ENCODE measurements at regions not wholly inside any gene's neighbourhood (a gene's known extent, or its start where the extent isn't known, plus 50 kb on each side); places are given as distances from the start of the nearest gene placed in this dataset.

DNA sequence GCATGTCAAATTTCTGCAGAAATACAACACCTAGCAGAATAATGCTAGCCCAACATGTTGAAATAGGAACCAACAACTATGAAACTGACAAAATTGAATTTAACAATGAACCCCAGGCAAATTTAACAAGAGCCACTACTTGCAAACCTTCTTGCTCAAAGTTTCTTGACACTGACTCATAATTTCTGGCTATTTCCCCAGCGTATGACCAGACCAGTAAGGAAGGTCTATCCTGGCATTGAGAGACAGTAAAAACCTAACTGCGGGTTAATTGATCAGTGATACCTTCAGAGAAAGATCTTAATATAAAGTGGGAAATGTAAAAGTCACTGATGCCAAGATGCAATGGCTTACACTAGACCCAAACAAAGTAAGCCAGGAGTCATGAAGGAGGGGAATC, 510.1 kb downstream of the ARL4A start:
- Histone ChIP-seq H3K4me2 (ENCODE audit: control insufficient read depth, insufficient read depth) (no peak overlapping the region), H2AFZ (ENCODE audit: control insufficient read depth, low read depth, low read length) (no peak overlapping the region), H3K79me2 (ENCODE audit: control insufficient read depth, insufficient read depth, low read length) (no peaks in the 10 kb centered on the region), H3K4me1 (ENCODE audit: control insufficient read depth, insufficient read depth, low read length) (no peaks in the 10 kb centered on the region), H4K20me1 (ENCODE audit: control insufficient read depth, insufficient read depth) (no peaks in the 10 kb centered on the region), H3K9ac (ENCODE audit: control insufficient read depth, insufficient read depth, low read length) (no peak overlapping the region), H3K4me3 (no peak overlapping the region), H3K27me3 (replicated peaks in 1 of 2; ENCODE audit: control insufficient read depth in 2 of 2, insufficient read depth in 2 of 2, low read length in 1 of 2) (no peaks in the 10 kb centered on the region), H3K27ac (ENCODE audit: control insufficient read depth, insufficient read depth) (no peak overlapping the region), H3K9me3 (replicated peaks; ENCODE audit: control insufficient read depth, insufficient read depth, low read length) (no peaks in the 10 kb centered on the region), H3K36me3 (ENCODE audit: control insufficient read depth in 2 of 2, insufficient read depth in 2 of 2, low read length in 1 of 2) (no peaks in the 10 kb centered on the region)
- intact Hi-C loops (cut with micrococcal nuclease; ENCODE audit: unreplicated experiment), result no loop called here
- 74% methylated on average over 2 of the region's 2 CpGs for WGBS (ENCODE audit: insufficient coverage, insufficient replicate concordance, low lambda C conversion rate, missing lambda C conversion rate)
- BruUV-seq (replicated peaks), result no TSS peak
- ChIA-PET POLR2A (no interaction called here), RAD21 (ENCODE audit: unreplicated experiment) (no interaction called here), CTCF (no interaction called here), SMC1A (ENCODE audit: uncharacterized antibody, unreplicated experiment) (no interaction called here)
- ATAC-seq (no peak), DNase-seq (ENCODE audit: low read depth, low spot score) (no peak), FAIRE-seq (no peak)
- in situ Hi-C loops (cut with MboI), result no loop called here
- TF ChIP-seq, protein P1, sequence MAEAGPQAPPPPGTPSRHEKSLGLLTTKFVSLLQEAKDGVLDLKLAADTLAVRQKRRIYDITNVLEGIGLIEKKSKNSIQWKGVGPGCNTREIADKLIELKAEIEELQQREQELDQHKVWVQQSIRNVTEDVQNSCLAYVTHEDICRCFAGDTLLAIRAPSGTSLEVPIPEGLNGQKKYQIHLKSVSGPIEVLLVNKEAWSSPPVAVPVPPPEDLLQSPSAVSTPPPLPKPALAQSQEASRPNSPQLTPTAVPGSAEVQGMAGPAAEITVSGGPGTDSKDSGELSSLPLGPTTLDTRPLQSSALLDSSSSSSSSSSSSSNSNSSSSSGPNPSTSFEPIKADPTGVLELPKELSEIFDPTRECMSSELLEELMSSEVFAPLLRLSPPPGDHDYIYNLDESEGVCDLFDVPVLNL (IDR thresholded peaks at IDR 0.05; ENCODE audit: low read depth, low read length), result no peak
- TF ChIP-seq NFIC (IDR thresholded peaks at IDR 0.05; ENCODE audit: low read depth, low read length) (no peak), SUPT20H (IDR thresholded peaks at IDR 0.05; ENCODE audit: borderline replicate concordance, control insufficient read depth, low read depth, low read length) (no peak), MXI1 (IDR thresholded peaks at IDR 0.05; ENCODE audit: low read depth, low read length) (no peak), IKZF2 (IDR thresholded peaks at IDR 0.05) (no peak), CHD1 (IDR thresholded peaks at IDR 0.05; ENCODE audit: low read depth, low read length) (no peak), EP300 (IDR thresholded peaks at IDR 0.05; ENCODE audit: borderline replicate concordance in 1 of 2, control insufficient read depth in 1 of 2, low read depth in 2 of 2, low read length in 2 of 2) (no peak), IKZF1 (conservative IDR thresholded peaks at IDR 0.05) (no peak), CREB1 (IDR thresholded peaks at IDR 0.05; ENCODE audit: low read depth) (no peak), SREBF1 (IDR thresholded peaks at IDR 0.05; ENCODE audit: low read length) (no peak), BCL11A (IDR thresholded peaks at IDR 0.05; ENCODE audit: low read depth, low read length) (no peak), NR2C2 (IDR thresholded peaks at IDR 0.05; ENCODE audit: borderline replicate concordance, control insufficient read depth, insufficient read length, low read depth) (no peak), NFXL1 (IDR thresholded peaks at IDR 0.05; ENCODE audit: borderline replicate concordance) (no peak), GATAD2B (conservative IDR thresholded peaks at IDR 0.05; ENCODE audit: low read depth) (no peak), ZNF207 (IDR thresholded peaks at IDR 0.05; ENCODE audit: borderline replicate concordance) (no peak), ZSCAN29 (IDR thresholded peaks at IDR 0.05) (no peak)
- TF ChIP-seq, protein P2, sequence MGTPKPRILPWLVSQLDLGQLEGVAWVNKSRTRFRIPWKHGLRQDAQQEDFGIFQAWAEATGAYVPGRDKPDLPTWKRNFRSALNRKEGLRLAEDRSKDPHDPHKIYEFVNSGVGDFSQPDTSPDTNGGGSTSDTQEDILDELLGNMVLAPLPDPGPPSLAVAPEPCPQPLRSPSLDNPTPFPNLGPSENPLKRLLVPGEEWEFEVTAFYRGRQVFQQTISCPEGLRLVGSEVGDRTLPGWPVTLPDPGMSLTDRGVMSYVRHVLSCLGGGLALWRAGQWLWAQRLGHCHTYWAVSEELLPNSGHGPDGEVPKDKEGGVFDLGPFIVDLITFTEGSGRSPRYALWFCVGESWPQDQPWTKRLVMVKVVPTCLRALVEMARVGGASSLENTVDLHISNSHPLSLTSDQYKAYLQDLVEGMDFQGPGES (IDR thresholded peaks at IDR 0.05), result no peak
- TF ChIP-seq, protein P3, sequence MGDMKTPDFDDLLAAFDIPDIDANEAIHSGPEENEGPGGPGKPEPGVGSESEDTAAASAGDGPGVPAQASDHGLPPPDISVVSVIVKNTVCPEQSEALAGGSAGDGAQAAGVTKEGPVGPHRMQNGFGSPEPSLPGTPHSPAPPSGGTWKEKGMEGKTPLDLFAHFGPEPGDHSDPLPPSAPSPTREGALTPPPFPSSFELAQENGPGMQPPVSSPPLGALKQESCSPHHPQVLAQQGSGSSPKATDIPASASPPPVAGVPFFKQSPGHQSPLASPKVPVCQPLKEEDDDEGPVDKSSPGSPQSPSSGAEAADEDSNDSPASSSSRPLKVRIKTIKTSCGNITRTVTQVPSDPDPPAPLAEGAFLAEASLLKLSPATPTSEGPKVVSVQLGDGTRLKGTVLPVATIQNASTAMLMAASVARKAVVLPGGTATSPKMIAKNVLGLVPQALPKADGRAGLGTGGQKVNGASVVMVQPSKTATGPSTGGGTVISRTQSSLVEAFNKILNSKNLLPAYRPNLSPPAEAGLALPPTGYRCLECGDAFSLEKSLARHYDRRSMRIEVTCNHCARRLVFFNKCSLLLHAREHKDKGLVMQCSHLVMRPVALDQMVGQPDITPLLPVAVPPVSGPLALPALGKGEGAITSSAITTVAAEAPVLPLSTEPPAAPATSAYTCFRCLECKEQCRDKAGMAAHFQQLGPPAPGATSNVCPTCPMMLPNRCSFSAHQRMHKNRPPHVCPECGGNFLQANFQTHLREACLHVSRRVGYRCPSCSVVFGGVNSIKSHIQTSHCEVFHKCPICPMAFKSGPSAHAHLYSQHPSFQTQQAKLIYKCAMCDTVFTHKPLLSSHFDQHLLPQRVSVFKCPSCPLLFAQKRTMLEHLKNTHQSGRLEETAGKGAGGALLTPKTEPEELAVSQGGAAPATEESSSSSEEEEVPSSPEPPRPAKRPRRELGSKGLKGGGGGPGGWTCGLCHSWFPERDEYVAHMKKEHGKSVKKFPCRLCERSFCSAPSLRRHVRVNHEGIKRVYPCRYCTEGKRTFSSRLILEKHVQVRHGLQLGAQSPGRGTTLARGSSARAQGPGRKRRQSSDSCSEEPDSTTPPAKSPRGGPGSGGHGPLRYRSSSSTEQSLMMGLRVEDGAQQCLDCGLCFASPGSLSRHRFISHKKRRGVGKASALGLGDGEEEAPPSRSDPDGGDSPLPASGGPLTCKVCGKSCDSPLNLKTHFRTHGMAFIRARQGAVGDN (IDR thresholded peaks at IDR 0.05), result no peak
- TF ChIP-seq, protein P4, sequence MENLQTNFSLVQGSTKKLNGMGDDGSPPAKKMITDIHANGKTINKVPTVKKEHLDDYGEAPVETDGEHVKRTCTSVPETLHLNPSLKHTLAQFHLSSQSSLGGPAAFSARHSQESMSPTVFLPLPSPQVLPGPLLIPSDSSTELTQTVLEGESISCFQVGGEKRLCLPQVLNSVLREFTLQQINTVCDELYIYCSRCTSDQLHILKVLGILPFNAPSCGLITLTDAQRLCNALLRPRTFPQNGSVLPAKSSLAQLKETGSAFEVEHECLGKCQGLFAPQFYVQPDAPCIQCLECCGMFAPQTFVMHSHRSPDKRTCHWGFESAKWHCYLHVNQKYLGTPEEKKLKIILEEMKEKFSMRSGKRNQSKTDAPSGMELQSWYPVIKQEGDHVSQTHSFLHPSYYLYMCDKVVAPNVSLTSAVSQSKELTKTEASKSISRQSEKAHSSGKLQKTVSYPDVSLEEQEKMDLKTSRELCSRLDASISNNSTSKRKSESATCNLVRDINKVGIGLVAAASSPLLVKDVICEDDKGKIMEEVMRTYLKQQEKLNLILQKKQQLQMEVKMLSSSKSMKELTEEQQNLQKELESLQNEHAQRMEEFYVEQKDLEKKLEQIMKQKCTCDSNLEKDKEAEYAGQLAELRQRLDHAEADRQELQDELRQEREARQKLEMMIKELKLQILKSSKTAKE (IDR thresholded peaks at IDR 0.05; ENCODE audit: low read depth, poor library complexity, severe bottlenecking), result no peak

All from GM12878 (cell line).